GM23338 (cell line): ENCODE measurements at regions not wholly inside any gene's neighbourhood (a gene's known extent, or its start where the extent isn't known, plus 50 kb on each side); places are given as distances from the start of the nearest gene placed in this dataset.

ENCODE experiments used
- ATAC-seq: fragments of 200-7000 bp; cut with Tn5 transposase; 3 replicates; pipeline ENCODE4 v1.9.1; 2020
- DNase-seq: peaks from one replicate; pipeline ENCODE4 v3.0.0-alpha.2; 2015; ENCODE audit warnings: low spot score
- H2AFZ ChIP-seq: fragments of 200-600 bp; sonication (generic); 2 replicates; pipeline ENCODE4 v1.8.0; 2016; ENCODE audit warnings: antibody characterized with exemption, mild to moderate bottlenecking, moderate library complexity
- H3F3A ChIP-seq: fragments of 200-600 bp; sonication (generic); replicated peaks from 2 replicates; pipeline ENCODE4 v1.8.0; 2017; ENCODE audit warnings: antibody characterized with exemption, mixed run types, low read depth
- H3K27ac ChIP-seq: fragments of 200-600 bp; sonication (generic); 2 replicates; pipeline ENCODE4 v1.6.1; 2016; ENCODE audit warnings: low read depth
- H3K27me3 ChIP-seq: fragments of 200-600 bp; sonication (generic); 2 replicates; pipeline ENCODE4 v1.8.0; 2016; ENCODE audit warnings: mild to moderate bottlenecking, mixed run types, moderate library complexity; ENCODE audit not compliant: insufficient read depth
- H3K36me3 ChIP-seq: fragments of 200-600 bp; sonication (generic); 2 replicates; pipeline ENCODE4 v1.8.0; 2016; ENCODE audit warnings: mild to moderate bottlenecking; ENCODE audit not compliant: insufficient read depth
- H3K4me1 ChIP-seq: fragments of 200-600 bp; sonication (generic); 2 replicates; pipeline ENCODE4 v1.8.0; 2016; ENCODE audit warnings: mild to moderate bottlenecking, moderate library complexity; ENCODE audit not compliant: insufficient read depth
- H3K4me2 ChIP-seq: fragments of 200-600 bp; sonication (generic); 2 replicates; pipeline ENCODE4 v1.7.1; 2017; ENCODE audit warnings: mixed run types
- H3K4me3 ChIP-seq: fragments of 200-600 bp; sonication (generic); 2 replicates; pipeline ENCODE4 v1.6.1; 2016; ENCODE audit warnings: mixed run types
- H3K79me2 ChIP-seq: fragments of 200-600 bp; sonication (generic); replicated peaks from 2 replicates; pipeline ENCODE4 v1.8.0; 2017; ENCODE audit warnings: mild to moderate bottlenecking; ENCODE audit not compliant: insufficient read depth
- H3K9me2 ChIP-seq: fragments of 200-600 bp; sonication (generic); 2 replicates; pipeline ENCODE4 v1.8.0; 2017; ENCODE audit not compliant: insufficient read depth
- H4K20me1 ChIP-seq: fragments of 200-600 bp; sonication (generic); replicated peaks from 2 replicates; pipeline ENCODE4 v1.8.0; 2017; ENCODE audit warnings: mild to moderate bottlenecking; ENCODE audit not compliant: insufficient read depth
- H3K27ac Mint-ChIP-seq: 2 replicates; pipeline ENCODE4 v1.8.0; 2020; ENCODE audit warnings: inconsistent platforms, mild to moderate bottlenecking, moderate library complexity, mixed read lengths
- H3K27me3 Mint-ChIP-seq: 3 replicates; pipeline ENCODE4 v1.8.0; 2022; ENCODE audit warnings: low read depth, mild to moderate bottlenecking, moderate library complexity, mixed read lengths, inconsistent platforms; ENCODE audit not compliant: insufficient read depth, poor library complexity
- H3K36me3 Mint-ChIP-seq: 3 replicates; pipeline ENCODE4 v1.8.0; 2021; ENCODE audit warnings: low read depth, mild to moderate bottlenecking, inconsistent platforms, moderate library complexity, mixed read lengths
- H3K4me1 Mint-ChIP-seq: 3 replicates; pipeline ENCODE4 v1.8.0; 2020; ENCODE audit warnings: mild to moderate bottlenecking, inconsistent platforms, mixed read lengths
- H3K4me3 Mint-ChIP-seq: 3 replicates; pipeline ENCODE4 v1.8.0; 2021; ENCODE audit warnings: moderate library complexity, mild to moderate bottlenecking, inconsistent platforms, mixed read lengths
- H3K9me3 Mint-ChIP-seq: 3 replicates; pipeline ENCODE4 v1.8.0; 2020; ENCODE audit warnings: moderate library complexity, mild to moderate bottlenecking, inconsistent platforms, mixed read lengths
- CREB1 ChIP-seq: fragments of 250-450 bp; sonication (Bioruptor Pico); IDR thresholded peaks from 2 replicates; pipeline ENCODE4 v1.5.0; 2020; ENCODE audit warnings: low read depth, mild to moderate bottlenecking, moderate library complexity
- CTCF ChIP-seq, 2 experiments: fragments of 200-600 bp in 1 of 2; sonication (generic) in 1 of 2; conservative IDR thresholded peaks; 2 replicates each; pipeline versions ENCODE4 v1.5.1 to v1.6.1; 2016 to 2017; ENCODE audit warnings: antibody characterized with exemption in 2 of 2, low read depth in 2 of 2, mild to moderate bottlenecking in 2 of 2, moderate library complexity in 1 of 2
- EZH2 ChIP-seq: fragments of 200-600 bp; sonication (generic); IDR thresholded peaks from one replicate; pipeline ENCODE4 v1.8.0; 2017; ENCODE audit warnings: antibody characterized with exemption, mild to moderate bottlenecking, low read depth; ENCODE audit not compliant: unreplicated experiment
- EZH2phosphoT487 ChIP-seq: fragments of 200-600 bp; sonication (generic); IDR thresholded peaks from one replicate; pipeline ENCODE4 v1.8.1; 2018; ENCODE audit warnings: antibody characterized with exemption; ENCODE audit not compliant: unreplicated experiment
- NANOG ChIP-seq: IDR thresholded peaks from 2 replicates; pipeline ENCODE4 v1.6.1; 2016; ENCODE audit warnings: antibody characterized with exemption, borderline replicate concordance
- POLR2AphosphoS5 ChIP-seq: IDR thresholded peaks from 2 replicates; pipeline ENCODE4 v1.6.1; 2016; ENCODE audit warnings: antibody characterized with exemption, low read depth
- REST ChIP-seq: IDR thresholded peaks from one replicate; pipeline ENCODE4 v1.6.1; 2018; ENCODE audit warnings: antibody characterized with exemption; ENCODE audit not compliant: unreplicated experiment
- STAT1 ChIP-seq: IDR thresholded peaks from one replicate; pipeline ENCODE4 v1.6.1; 2016; ENCODE audit warnings: antibody characterized with exemption; ENCODE audit not compliant: unreplicated experiment
- ZNF114 ChIP-seq: fragments of 250-450 bp; sonication (Bioruptor Pico); IDR thresholded peaks from 2 replicates; pipeline ENCODE4 v1.5.0; 2020; ENCODE audit warnings: mild to moderate bottlenecking, moderate library complexity
- ZNF331 ChIP-seq: fragments of 250-450 bp; sonication (Bioruptor Pico); IDR thresholded peaks from 2 replicates; pipeline ENCODE4 v1.5.0; 2020; ENCODE audit warnings: low read depth, mild to moderate bottlenecking, moderate library complexity
- ZNF462 ChIP-seq: fragments of 250-450 bp; sonication (Bioruptor Pico); IDR thresholded peaks from 2 replicates; pipeline ENCODE4 v1.5.0; 2020; ENCODE audit warnings: mild to moderate bottlenecking, moderate library complexity
- TF ChIP-seq, protein P1 (sequence below): IDR thresholded peaks from 2 replicates; pipeline ENCODE4 v1.6.1; 2016; ENCODE audit warnings: antibody characterized with exemption

DNA sequence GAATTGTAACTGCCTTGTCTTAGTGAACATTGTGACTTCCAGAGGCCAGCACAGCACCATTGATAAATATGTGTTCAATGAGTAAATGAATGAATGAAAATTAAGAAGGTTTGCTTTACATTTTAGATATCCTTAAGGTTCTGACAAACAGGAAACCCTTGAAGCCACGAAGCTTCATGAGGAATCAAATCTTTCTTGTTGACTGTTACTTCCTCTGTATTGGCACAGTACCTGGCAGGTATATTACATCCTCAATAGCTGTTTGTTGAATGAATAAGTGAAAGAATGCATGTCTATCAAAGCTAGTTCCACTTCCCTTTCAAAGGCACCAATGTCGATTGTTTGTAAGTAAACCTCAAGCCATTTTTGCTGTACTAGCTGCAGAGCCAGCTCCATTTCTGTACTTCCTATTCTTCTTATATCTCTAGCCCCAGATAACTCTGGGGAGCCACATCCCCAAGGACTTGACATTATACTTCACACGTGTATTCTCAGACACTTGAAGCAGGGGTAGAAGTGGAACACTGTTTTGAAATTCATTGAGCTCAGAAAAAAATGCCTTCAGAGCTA is 140.3 kb upstream of the RAG2 start:
- Histone ChIP-seq H3K4me2 (no peak overlapping the region), H3K4me1 (no peaks in the 10 kb centered on the region), H4K20me1 (no peaks in the 10 kb centered on the region), H3K36me3 (no peaks in the 10 kb centered on the region), H2AFZ (no peak overlapping the region), H3K79me2 (no peaks in the 10 kb centered on the region), H3K4me3 (no peak overlapping the region), H3K27me3 (no peaks in the 10 kb centered on the region), H3F3A (no peaks in the 10 kb centered on the region), H3K27ac (no peak overlapping the region), H3K9me2 (peaks cover 6% of the 10 kb centered on the region; the same call in 1 of the 2 replicates)
- TF ChIP-seq ZNF114 (CRISPR knock-in tag): no peak
- no peak for TF ChIP-seq STAT1
- no peak for TF ChIP-seq REST
- TF ChIP-seq, protein P1, sequence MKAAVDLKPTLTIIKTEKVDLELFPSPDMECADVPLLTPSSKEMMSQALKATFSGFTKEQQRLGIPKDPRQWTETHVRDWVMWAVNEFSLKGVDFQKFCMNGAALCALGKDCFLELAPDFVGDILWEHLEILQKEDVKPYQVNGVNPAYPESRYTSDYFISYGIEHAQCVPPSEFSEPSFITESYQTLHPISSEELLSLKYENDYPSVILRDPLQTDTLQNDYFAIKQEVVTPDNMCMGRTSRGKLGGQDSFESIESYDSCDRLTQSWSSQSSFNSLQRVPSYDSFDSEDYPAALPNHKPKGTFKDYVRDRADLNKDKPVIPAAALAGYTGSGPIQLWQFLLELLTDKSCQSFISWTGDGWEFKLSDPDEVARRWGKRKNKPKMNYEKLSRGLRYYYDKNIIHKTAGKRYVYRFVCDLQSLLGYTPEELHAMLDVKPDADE: no peak
- no peak for TF ChIP-seq CREB1
- no peak for TF ChIP-seq EZH2
- TF ChIP-seq NANOG: no peak
- TF ChIP-seq EZH2phosphoT487: no peak
- TF ChIP-seq CTCF (conservative IDR thresholded peaks at IDR 0.05; ENCODE audit: low read depth in 2 of 2): no peak
- no peak for TF ChIP-seq POLR2AphosphoS5
- no peak for TF ChIP-seq ZNF331 (CRISPR knock-in tag)
- no peak for TF ChIP-seq ZNF462 (CRISPR knock-in tag)
- no peaks in the 10 kb centered on the region for H3K9me3 Mint-ChIP-seq
- no peak overlapping the region for H3K27ac Mint-ChIP-seq
- no peaks in the 10 kb centered on the region for H3K36me3 Mint-ChIP-seq
- H3K4me3 Mint-ChIP-seq: no peak overlapping the region
- no peaks in the 10 kb centered on the region for H3K4me1 Mint-ChIP-seq
- ATAC-seq (no peak), DNase-seq (no peak)
- H3K27me3 Mint-ChIP-seq: no peaks in the 10 kb centered on the region
